Activated CD4-positive, alpha-beta memory T cell treated with anti-CD3 and anti-CD28 coated beads for 36 hours (primary cell): ENCODE measurements at regions not wholly inside any gene's neighbourhood (a gene's known extent, or its start where the extent isn't known, plus 50 kb on each side); places are given as distances from the start of the nearest gene placed in this dataset.

Source experiments
- CTCF ChIA-PET: fragments of 350-600 bp; sonication (Branson Sonifier 250); formaldehyde crosslinking; loops from one replicate; lab custom pipeline; 2021; ENCODE audit warnings: antibody characterized with exemption, inconsistent platforms; lab: Charles Lee
- POLR2A ChIA-PET: fragments of 350-600 bp; sonication (Branson Sonifier 250); formaldehyde crosslinking; loops from one replicate; lab custom pipeline; 2021; ENCODE audit warnings: antibody characterized with exemption; lab: Charles Lee
- DNase-seq: peaks from one replicate; pipeline ENCODE4 v3.0.0-alpha.2; 2020
- H3K27ac Mint-ChIP-seq: one replicate; pipeline ENCODE4 v1.8.0; 2021; ENCODE audit warnings: mixed read lengths
- H3K27me3 Mint-ChIP-seq: one replicate; pipeline ENCODE4 v1.8.0; 2021; ENCODE audit warnings: mixed read lengths
- H3K36me3 Mint-ChIP-seq: one replicate; pipeline ENCODE4 v1.8.0; 2021; ENCODE audit warnings: mixed read lengths
- H3K4me1 Mint-ChIP-seq: one replicate; pipeline ENCODE4 v1.8.0; 2021; ENCODE audit warnings: low read depth, mixed read lengths
- H3K4me3 Mint-ChIP-seq: one replicate; pipeline ENCODE4 v1.8.0; 2021; ENCODE audit warnings: mild to moderate bottlenecking, mixed read lengths
- H3K9me3 Mint-ChIP-seq: one replicate; pipeline ENCODE4 v1.8.0; 2021; ENCODE audit warnings: mixed read lengths
- intact Hi-C: fragments of 100-400 bp; cut with micrococcal nuclease; formaldehyde crosslinking; loops from one replicate; pipeline ENCODE4 v1.15.1; 2023

GRCh38 chr13:33438918-33439317 is 153.4 kb upstream of the STARD13 start:
- intact Hi-C loops, result no loop called here

GRCh38 chr13:33441015-33441414 is 155.5 kb upstream of the STARD13 start:
- no peaks in the 10 kb centered on the region for H3K4me1 Mint-ChIP-seq
- ChIA-PET POLR2A (no interaction called here), CTCF (no interaction called here)
- no peaks in the 10 kb centered on the region for H3K36me3 Mint-ChIP-seq
- DNase-seq, result no peak
- no peak overlapping the region for H3K27ac Mint-ChIP-seq
- no peaks in the 10 kb centered on the region for H3K9me3 Mint-ChIP-seq
- H3K4me3 Mint-ChIP-seq, result no peak overlapping the region
- peaks cover 10% of the 10 kb centered on the region for H3K27me3 Mint-ChIP-seq
- intact Hi-C loops, result no loop called here

More at GRCh38 chr13:33438918-33439317, 153.4 kb upstream of the STARD13 start:
- POLR2A ChIA-PET, result no interaction called here
- H3K4me3 Mint-ChIP-seq, result no peak overlapping the region
- CTCF ChIA-PET, result interaction anchor here (0.7 to 1.4 kb wide), 2 partner anchors 210 to 284 kb away, joined by 3 to 4 read pairs; no protein-coding TSS in a partner anchor
- H3K36me3 Mint-ChIP-seq, result no peaks in the 10 kb centered on the region
- no peak overlapping the region for H3K27ac Mint-ChIP-seq
- no peaks in the 10 kb centered on the region for H3K4me1 Mint-ChIP-seq
- no peak for DNase-seq
- H3K9me3 Mint-ChIP-seq, result no peaks in the 10 kb centered on the region
- peaks cover 13% of the 10 kb centered on the region for H3K27me3 Mint-ChIP-seq

GRCh38 chr13:33445024-33445423 is 159.5 kb upstream of the STARD13 start:
- POLR2A ChIA-PET, result no interaction called here
- H3K9me3 Mint-ChIP-seq, result no peaks in the 10 kb centered on the region
- H3K27me3 Mint-ChIP-seq, result peaks cover 15% of the 10 kb centered on the region
- no peak for DNase-seq
- CTCF ChIA-PET, result no interaction called here
- H3K4me3 Mint-ChIP-seq, result no peak overlapping the region
- intact Hi-C loops, result no loop called here
- H3K27ac Mint-ChIP-seq, result no peak overlapping the region
- H3K4me1 Mint-ChIP-seq, result no peaks in the 10 kb centered on the region
- no peaks in the 10 kb centered on the region for H3K36me3 Mint-ChIP-seq

GRCh38 chr13:33445476-33445875 is 159.9 kb upstream of the STARD13 start:
- POLR2A ChIA-PET, result no interaction called here
- Mint-ChIP-seq H3K4me1 (no peaks in the 10 kb centered on the region), H3K27me3 (peaks cover 12% of the 10 kb centered on the region), H3K9me3 (no peaks in the 10 kb centered on the region), H3K4me3 (no peak overlapping the region), H3K36me3 (no peaks in the 10 kb centered on the region), H3K27ac (no peak overlapping the region)
- intact Hi-C loops, result no loop called here
- DNase-seq, result no peak
- CTCF ChIA-PET, result no interaction called here

GRCh38 chr13:33446821-33447725 is 161.5 kb upstream of the STARD13 start:
- no peaks in the 10 kb centered on the region for H3K36me3 Mint-ChIP-seq
- DNase-seq, result no peak
- H3K27me3 Mint-ChIP-seq, result peaks cover 5% of the 10 kb centered on the region
- intact Hi-C loops, result no loop called here
- no peak overlapping the region for H3K27ac Mint-ChIP-seq
- no peaks in the 10 kb centered on the region for H3K4me1 Mint-ChIP-seq
- no peaks in the 10 kb centered on the region for H3K9me3 Mint-ChIP-seq
- ChIA-PET CTCF (no interaction called here), POLR2A (no interaction called here)
- no peak overlapping the region for H3K4me3 Mint-ChIP-seq

GRCh38 chr13:33448889-33449288 is 163.3 kb upstream of the STARD13 start:
- Mint-ChIP-seq H3K4me3 (no peak overlapping the region), H3K9me3 (no peaks in the 10 kb centered on the region), H3K27ac (no peak overlapping the region), H3K27me3 (peaks cover 5% of the 10 kb centered on the region), H3K4me1 (no peaks in the 10 kb centered on the region), H3K36me3 (no peaks in the 10 kb centered on the region)
- no peak for DNase-seq
- intact Hi-C loops, result no loop called here
- ChIA-PET CTCF (interaction anchor here (0.7 kb wide), 1 partner anchor 1048 kb away, joined by 3 read pairs; no protein-coding TSS in a partner anchor), POLR2A (no interaction called here)

- POLR2A ChIA-PET, result no interaction called here
- H3K36me3 Mint-ChIP-seq, result no peaks in the 10 kb centered on the region
- no peaks in the 10 kb centered on the region for H3K9me3 Mint-ChIP-seq
- intact Hi-C loops, result no loop called here
- no peak overlapping the region for H3K4me3 Mint-ChIP-seq
- CTCF ChIA-PET, result no interaction called here
- H3K27me3 Mint-ChIP-seq, result peaks cover 5% of the 10 kb centered on the region
- no peak for DNase-seq
- H3K27ac Mint-ChIP-seq, result no peak overlapping the region
- H3K4me1 Mint-ChIP-seq, result no peaks in the 10 kb centered on the region
Observed at GRCh38 chr13:33450956-33451709, 165.6 kb upstream of the STARD13 start.

GRCh38 chr13:33452873-33453517 is 167.4 kb upstream of the STARD13 start:
- Mint-ChIP-seq H3K4me3 (no peak overlapping the region), H3K27me3 (peaks cover 2% of the 10 kb centered on the region), H3K36me3 (no peaks in the 10 kb centered on the region), H3K4me1 (no peaks in the 10 kb centered on the region), H3K9me3 (no peaks in the 10 kb centered on the region), H3K27ac (no peak overlapping the region)
- intact Hi-C loops, result no loop called here
- DNase-seq, result no peak
- ChIA-PET CTCF (no interaction called here), POLR2A (no interaction called here)

GRCh38 chr13:33453936-33454335 is 168.4 kb upstream of the STARD13 start:
- Mint-ChIP-seq H3K9me3 (no peaks in the 10 kb centered on the region), H3K4me1 (no peaks in the 10 kb centered on the region), H3K4me3 (no peak overlapping the region), H3K27me3 (no peaks in the 10 kb centered on the region), H3K27ac (no peak overlapping the region), H3K36me3 (no peaks in the 10 kb centered on the region)
- ChIA-PET POLR2A (no interaction called here), CTCF (no interaction called here)
- intact Hi-C loops, result no loop called here
- no peak for DNase-seq

GRCh38 chr13:33454844-33455705 is 169.5 kb upstream of the STARD13 start:
- DNase-seq, result no peak
- Mint-ChIP-seq H3K4me1 (no peaks in the 10 kb centered on the region), H3K4me3 (no peak overlapping the region), H3K27me3 (no peaks in the 10 kb centered on the region), H3K36me3 (no peaks in the 10 kb centered on the region), H3K9me3 (peaks cover 7% of the 10 kb centered on the region), H3K27ac (no peak overlapping the region)
- intact Hi-C loops, result no loop called here
- ChIA-PET POLR2A (no interaction called here), CTCF (no interaction called here)

- Mint-ChIP-seq H3K36me3 (no peaks in the 10 kb centered on the region), H3K27me3 (peaks cover 2% of the 10 kb centered on the region), H3K9me3 (peaks cover 7% of the 10 kb centered on the region), H3K4me1 (no peaks in the 10 kb centered on the region), H3K27ac (no peak overlapping the region), H3K4me3 (no peak overlapping the region)
- no peak for DNase-seq
- CTCF ChIA-PET, result no interaction called here
- POLR2A ChIA-PET, result no interaction called here
- intact Hi-C loops, result no loop called here
Observed at GRCh38 chr13:33459702-33460101, 174.1 kb upstream of the STARD13 start.
